Left kidney (tissue), 1 donor: ENCODE measurements at regions not wholly inside any gene's neighbourhood (a gene's known extent, or its start where the extent isn't known, plus 50 kb on each side); places are given as distances from the start of the nearest gene placed in this dataset.
"Not testable (repeated sequence)": the region's sequence is repeated elsewhere in the genome, so short reads cannot be mapped to it uniquely, and the experiment has no call there.

Experiments used
- DNase-seq: peaks from one replicate; pipeline ENCODE4 v3.0.0-alpha.2; 2013

DNA sequence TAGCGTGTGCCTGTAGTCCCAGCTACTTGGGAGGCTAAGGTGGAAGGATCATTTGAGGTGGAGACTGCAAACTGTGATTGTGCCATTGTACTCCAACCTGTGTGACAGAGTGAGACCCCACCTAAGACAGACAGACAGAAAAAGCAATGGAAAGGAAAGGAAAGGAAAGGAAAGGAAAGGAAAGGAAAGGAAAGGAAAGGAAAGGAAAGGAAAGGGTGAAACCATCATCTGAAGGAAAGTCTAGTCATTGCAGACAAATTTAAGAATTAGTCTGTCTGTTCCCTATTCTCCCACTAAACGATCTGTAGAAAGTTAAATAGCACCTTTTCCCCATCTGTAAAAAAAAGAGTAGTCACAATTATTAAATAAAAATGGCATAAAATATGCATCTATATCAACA is 91.1 kb upstream of the SKAP2 start:
- no peak for DNase-seq

DNA sequence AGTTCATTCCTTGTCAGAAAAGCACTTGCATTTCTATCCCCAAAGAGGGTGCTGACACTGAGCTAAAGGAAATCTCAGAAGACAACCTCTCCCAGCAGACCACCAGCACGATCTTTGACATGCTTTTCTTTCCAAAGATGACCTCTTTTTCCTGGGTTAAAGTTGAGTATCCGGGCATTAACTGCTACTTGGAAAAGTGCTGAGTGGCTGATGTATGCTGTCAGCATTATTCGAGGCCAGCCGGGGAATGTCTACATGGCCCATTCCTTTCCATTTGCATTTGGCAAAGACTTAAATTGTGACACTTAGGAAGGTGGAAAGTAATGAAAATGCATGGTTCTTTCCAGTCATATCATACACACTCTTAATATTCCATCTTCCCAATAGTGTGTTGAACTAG is 90.6 kb upstream of the SKAP2 start:
- peak; percentile 25 for DNase-seq

DNA sequence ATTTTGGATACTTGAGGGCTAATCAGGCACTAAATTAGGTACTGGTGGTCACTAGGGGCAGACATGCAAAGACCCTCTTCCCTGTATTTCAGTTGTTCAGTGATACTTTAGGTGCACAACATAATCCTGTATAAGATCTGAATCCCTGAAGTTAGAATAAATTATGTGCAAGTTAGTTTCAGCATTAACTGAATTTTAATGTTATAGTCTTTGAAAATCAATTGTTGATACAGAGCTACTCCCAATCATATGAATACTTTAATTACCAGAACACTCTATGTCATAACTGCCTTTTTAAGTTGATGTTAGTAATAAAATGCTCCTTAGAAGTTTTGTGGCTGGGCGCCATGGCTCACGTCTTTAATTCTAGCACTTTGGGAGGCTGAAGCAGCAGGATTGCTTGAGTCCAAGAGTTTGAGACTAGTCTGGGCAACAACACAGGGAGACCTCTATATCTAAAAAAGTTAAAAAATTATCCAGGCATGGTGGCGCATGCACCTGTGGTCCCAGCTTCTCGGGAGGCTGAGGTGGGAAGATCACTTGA is 87.1 kb upstream of the SKAP2 start:
- no peak for DNase-seq

DNA sequence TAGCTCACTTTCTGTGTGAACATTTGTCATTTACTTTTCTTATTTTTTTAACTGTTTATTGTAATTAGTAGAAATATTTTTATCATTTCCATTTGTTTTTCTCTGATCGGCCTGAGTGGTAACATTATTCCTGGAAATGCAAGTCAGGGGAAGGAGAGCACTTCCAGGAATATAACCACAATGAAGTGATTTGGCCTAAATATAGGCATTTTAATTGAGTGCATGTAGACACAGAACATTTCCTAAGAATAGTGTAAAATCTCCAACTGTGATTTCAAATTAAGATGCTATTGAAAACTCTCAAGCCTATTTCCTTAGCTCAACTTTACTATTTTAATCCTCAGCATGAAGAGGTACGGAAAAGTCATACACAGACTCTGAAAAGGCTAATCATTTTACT is 86.5 kb upstream of the SKAP2 start:
- no peak for DNase-seq

GRCh38 chr7:26949319-26949718 is 84.9 kb upstream of the SKAP2 start:
- no peak for DNase-seq

- no peak for DNase-seq
Measured at GRCh38 chr7:26948617-26949118, 84.3 kb upstream of the SKAP2 start.

GRCh38 chr7:26944501-26945358 is 80.3 kb upstream of the SKAP2 start:
- no peak for DNase-seq

GRCh38 chr7:26937939-26938623 is 73.7 kb upstream of the SKAP2 start:
- no peak for DNase-seq

GRCh38 chr7:26937306-26937705 is 72.9 kb upstream of the SKAP2 start:
- no peak for DNase-seq

DNA sequence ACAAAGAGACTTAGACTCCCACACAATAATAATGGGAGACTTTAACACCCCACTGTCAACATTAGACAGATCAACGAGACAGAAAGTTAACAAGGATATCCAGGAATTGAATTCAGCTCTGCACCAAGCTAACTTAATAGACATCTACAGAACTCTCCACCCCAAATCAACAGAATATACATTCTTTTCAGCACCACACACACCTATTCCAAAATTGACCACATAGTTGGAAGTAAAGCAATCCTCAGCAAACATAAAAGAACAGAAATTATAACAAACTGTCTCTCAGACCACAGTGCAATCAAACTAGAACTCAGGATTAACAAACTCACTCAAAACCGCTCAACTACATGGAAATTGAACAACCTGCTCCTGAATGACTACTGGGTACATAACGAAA is 68.2 kb upstream of the SKAP2 start:
- DNase-seq: not testable (repeated sequence)

DNA sequence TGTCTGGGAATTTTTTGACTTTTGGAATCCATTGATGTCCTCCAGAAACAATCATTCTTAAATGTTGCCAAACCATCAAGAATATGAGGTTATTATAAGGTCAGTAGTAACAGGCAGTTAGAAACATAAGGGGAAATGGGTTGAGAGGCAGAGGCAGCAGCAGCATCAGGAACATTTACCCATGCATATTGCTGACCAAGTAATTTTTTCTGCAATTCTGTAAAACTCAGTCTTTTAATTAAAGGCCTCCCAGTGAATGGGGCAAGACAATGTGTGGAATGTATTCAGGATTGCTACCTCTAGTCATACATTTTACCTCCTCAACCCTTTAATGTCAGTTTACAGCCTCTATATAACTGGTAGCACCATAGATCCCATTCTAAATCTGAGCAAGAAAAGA is 66.5 kb upstream of the SKAP2 start:
- no peak for DNase-seq

GRCh38 chr7:26930201-26930600 is 65.8 kb upstream of the SKAP2 start:
- no peak for DNase-seq

- no peak for DNase-seq
Measured at GRCh38 chr7:26928703-26929347, 64.4 kb upstream of the SKAP2 start.

DNA sequence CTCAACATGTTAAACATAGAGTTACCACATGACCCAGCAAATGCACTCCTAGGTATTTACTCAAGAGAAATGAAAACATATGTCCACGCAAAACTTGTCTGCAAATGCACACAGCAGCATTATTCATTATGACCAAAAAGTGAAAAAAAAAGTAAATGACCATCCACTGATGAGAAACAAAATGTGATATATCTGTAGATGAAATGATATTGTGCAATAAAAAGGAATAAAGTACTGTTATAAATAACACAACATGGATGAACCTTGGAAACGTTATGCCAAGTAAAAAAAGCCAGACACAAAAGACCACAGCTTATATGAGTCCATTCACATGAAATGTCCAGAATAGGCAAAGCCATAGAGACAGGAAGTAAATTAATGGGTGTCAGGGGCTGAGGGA is 61.4 kb upstream of the SKAP2 start:
- no peak for DNase-seq

DNA sequence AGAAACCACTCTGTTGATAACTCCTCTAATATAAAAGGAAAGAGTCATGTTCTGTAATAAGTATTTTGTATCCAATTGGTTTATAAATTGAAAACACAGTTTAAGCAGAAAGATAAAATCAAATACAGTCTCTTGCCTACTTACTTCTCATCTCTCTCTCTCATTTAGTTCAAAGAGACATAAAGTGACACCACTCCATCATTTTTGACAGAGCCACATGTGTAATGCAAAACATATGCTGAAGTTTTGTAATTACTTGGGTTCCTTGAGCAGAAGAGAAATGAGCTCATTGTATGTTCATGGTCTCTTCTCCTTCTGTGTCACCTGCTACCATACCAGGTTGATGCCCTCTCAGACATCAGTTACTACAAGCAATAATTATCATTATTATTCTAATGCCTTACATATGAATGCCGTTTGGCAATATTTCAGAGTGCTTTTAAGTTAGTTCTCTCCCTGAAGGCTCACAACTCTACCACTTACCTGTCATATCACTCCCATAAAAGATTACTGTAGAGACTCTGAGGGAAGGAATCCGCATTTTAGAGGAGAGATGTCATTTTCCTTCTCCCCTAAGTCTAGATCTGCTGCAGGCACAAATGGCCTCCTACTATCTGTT is 59.9 kb upstream of the SKAP2 start:
- DNase-seq: no peak

DNA sequence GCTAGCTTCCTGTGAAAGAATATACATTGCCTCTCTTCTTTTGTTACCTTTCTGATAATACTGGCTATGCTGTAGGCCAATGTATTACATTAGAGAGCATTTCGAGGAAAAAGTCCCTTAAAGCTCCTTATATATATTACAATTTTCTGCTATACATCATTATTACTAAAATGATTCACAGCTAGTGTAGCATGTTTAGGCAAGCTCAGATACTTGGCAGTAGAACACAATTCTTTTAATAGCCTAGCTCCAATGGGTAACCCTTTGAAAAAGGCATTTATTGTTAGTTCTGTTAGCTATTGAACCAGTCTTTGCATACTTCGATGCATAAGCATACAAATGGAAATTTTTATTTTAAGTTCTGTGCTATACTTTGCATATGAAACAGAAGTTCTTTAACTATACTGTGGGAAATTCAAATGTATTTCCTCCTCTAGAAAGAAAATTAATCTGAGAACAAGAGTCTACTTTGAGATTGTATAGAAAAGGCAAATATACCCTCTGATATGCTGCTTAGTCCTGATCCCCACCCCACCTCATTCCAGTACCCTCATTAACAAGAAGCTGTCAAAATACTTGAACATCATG is 55.6 kb upstream of the SKAP2 start:
- no peak for DNase-seq

DNA sequence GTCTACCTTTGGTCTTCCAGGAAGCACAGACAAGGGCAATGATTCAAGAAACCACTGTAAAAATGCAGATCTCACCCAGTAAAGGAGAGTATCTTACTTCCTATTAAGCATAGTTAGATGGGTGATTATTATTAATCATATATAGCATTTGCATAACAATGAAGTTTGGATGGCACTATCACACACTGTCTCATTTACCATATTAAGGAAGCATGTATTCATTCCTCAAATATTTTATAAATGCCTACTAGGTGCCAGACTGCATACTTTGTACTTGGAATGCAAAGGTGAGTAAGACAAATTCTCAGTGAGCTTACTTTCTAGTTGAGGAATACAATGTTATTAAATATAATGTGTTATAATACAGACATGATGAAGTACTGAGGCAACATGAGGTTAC is 53.9 kb upstream of the SKAP2 start:
- no peak for DNase-seq

DNA sequence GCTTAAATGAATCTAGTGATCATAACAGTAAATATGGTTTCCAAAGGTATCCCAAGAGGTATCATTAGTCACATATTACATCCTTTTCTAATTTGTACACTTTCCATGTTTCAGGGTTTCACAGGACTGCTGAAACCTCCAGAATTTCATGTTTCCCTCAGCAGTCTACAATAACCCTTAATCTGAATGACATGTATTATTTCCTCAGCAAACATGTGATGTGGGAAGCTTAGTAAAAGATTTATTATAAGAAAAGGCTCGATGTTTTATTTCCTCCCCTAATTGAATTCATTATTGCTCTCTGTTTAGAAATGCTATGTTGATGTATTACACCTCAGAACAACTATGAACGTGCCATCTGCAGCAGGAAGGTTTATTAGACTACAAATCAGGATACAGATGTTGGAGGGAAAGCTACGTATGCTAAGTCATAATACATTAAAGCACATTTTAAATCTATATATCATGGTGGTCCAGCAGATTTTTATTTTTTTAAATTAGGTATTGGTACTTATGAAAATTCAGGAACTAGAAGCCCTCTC is 52.5 kb upstream of the SKAP2 start:
- no peak for DNase-seq

DNA sequence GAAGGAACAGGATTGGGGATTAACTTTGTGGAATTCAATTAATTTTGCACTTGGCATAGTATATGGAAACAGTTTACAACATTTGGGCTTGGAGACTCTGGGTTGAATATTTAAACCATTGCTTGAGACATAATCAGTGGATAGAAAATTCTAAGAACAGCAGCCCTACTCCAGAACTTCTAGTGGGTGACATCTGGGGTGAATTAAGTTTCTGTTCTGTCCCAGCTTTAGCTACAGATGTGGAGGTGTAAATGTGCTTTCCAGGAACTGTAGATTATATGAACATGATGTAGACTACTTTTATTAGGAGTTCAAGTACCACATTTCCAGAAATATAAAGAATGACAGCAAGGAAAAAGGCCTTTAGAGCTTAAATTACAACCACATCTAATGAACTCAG is 51.9 kb upstream of the SKAP2 start:
- no peak for DNase-seq
